ENCODE measurements at regions not wholly inside any gene's neighbourhood (a gene's known extent, or its start where the extent isn't known, plus 50 kb on each side); places are given as distances from the start of the nearest gene placed in this dataset.
A peak's percentile ranks its signal among the peaks of the same experiment; 100 is the strongest.

DNA sequence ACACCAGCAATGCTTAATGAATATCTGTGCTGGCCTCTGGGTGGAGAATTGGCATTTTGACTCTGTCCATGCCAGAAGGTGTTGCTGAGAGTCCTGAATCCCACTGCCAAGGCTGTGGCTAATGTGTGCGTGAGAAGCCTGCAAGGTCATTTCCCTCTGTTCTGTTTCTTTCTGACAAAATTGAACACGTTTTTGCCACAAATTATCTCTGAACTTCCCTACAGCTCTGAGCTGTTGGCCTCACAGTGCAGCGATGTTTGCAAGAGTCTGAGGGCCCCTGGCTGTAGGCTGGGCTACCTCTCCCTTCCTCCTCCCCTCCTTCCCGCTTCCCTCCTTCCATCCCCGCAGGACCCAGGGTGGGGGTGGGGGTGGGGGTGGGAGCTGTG, 154.1 kb upstream of the HS6ST1 start:
- no peak for DNase-seq (ENCODE audit: low read depth, low spot score)
- ChIA-PET CTCF (no interaction called here), POLR2A (no interaction called here)
- TF ChIP-seq, protein P1, sequence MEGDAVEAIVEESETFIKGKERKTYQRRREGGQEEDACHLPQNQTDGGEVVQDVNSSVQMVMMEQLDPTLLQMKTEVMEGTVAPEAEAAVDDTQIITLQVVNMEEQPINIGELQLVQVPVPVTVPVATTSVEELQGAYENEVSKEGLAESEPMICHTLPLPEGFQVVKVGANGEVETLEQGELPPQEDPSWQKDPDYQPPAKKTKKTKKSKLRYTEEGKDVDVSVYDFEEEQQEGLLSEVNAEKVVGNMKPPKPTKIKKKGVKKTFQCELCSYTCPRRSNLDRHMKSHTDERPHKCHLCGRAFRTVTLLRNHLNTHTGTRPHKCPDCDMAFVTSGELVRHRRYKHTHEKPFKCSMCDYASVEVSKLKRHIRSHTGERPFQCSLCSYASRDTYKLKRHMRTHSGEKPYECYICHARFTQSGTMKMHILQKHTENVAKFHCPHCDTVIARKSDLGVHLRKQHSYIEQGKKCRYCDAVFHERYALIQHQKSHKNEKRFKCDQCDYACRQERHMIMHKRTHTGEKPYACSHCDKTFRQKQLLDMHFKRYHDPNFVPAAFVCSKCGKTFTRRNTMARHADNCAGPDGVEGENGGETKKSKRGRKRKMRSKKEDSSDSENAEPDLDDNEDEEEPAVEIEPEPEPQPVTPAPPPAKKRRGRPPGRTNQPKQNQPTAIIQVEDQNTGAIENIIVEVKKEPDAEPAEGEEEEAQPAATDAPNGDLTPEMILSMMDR (IDR thresholded peaks at IDR 0.05; ENCODE audit: insufficient read depth, low read length, missing control alignments), result no peak
- no peak overlapping the region for H3K4me3 ChIP-seq (ENCODE audit: low read depth, low read length)

DNA sequence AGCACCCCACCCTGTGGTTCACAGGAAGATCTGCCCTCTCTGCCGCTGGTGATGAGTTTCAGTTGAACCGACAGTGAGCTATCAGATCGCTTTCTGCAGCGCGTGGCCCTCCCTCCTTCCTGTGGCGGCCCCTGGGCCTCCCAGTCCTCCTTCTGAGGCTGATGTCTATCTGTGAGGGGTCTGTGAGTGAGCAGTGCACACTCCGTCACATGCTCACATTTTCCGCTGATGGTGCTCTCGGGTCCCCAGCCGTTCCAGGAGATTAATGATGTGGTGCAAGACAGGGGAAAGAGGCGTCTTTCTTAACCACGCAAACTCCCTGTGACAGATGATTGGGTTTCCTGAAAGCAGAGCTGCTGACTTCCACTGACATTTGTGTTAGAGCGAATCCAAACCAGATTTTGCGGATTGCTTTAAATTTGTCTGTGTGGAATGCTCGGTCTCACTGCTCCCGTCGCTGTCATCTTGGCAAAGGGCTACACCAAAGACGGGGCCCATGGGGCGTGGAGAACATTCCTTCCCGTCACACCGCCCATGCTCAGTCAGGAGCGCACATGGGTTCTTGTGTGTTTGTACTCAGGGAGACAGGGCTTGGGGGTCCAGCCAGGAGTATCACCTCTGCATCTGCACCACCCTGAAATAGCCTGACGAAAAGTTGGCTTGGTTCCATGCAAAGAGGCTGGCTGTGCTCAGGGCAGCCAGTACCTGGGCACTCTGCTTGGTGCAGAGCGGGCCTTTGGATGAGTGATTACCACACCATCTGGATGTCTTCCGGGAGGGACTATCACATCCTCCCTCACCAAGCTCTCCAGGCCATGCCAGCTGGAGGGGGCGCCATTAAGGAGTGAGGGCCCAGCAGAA, 154.7 kb upstream of the HS6ST1 start:
- CTCF ChIA-PET, result interaction anchor here (1.1 kb wide), 1 partner anchor 8 kb away, joined by 3 read pairs; no protein-coding TSS in a partner anchor
- H3K4me3 ChIP-seq (ENCODE audit: low read depth, low read length), result peak overlapping the region; percentile 27
- peak; percentile 5 for DNase-seq (ENCODE audit: low read depth, low spot score)
- TF ChIP-seq, protein P1 (IDR thresholded peaks at IDR 0.05; ENCODE audit: insufficient read depth, low read length, missing control alignments), result no peak
- POLR2A ChIA-PET, result no interaction called here

DNA sequence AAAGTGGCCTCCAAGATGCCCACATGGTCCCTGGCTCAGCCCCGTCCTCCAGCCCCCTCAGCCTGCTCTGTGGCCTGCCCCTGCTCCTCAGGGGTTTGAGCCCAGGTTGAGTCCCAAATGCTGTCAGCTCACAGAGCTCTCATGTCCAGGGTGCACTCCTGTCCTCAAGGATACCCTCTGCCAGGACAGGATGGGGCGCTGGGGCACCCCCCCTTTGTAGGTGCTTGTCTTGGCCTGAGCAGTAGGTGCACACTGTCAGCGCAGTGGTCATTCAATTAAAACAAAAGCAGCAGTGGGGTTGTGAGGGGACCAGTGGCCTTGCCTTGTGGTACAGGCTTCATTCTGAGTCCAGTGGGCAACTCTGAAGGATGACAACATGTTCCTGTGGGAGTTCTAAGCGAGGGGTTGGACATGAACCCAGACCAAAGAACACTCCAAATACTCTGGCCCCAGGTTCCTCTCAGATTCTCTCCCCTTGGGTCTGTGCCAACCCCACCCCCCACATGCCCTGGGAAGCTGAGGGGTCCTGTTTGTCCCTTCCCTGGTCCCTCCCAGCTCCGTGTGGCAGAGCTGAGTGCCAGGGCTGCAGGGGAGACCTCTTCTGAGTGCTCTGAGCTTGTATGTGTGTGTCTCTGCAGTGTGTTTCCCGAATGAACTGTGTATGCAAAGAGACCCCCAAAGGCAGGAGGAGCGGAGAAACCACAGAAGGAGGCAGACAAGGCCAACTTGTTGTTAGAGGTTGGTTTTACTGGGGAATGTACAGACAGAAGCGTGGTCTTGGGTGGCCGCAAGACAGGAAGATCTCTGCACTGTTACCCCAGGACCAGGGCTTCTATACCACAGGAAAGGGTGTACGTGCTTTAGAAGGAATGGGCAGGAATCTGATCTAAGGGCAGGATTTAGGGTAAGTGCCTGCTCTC, 155.6 kb upstream of the HS6ST1 start:
- ChIA-PET CTCF (interaction anchor here (1.1 kb wide), 1 partner anchor 9 kb away, joined by 3 read pairs; no protein-coding TSS in a partner anchor), POLR2A (no interaction called here)
- no peak for DNase-seq (ENCODE audit: low read depth, low spot score)
- TF ChIP-seq, protein P1 (IDR thresholded peaks at IDR 0.05; ENCODE audit: insufficient read depth, low read length, missing control alignments), result no peak
- H3K4me3 ChIP-seq (ENCODE audit: low read depth, low read length), result no peak overlapping the region

DNA sequence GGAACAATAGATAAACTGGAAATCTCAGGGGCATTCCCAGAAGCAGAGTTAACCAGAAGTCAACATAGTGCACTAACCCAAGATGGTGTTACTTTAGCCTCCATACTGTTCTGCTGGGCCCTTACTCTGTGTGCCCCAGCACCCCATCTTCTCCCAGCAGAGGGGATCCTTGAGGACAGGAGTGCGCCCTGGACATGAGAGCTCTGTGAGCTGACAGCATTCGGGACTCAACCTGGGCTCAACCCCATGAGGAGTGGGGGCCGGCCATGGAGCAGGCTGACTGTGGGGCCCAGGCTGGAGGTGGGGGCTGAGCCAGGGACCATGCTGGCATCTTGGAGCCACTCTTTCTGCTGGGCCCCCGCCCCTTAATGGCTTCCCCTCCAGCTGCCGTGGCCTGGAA, 156.3 kb upstream of the HS6ST1 start:
- no peak for DNase-seq (ENCODE audit: low read depth, low spot score)
- ChIA-PET POLR2A (no interaction called here), CTCF (interaction anchor here (1.1 kb wide), 1 partner anchor 10 kb away, joined by 3 read pairs; no protein-coding TSS in a partner anchor)
- TF ChIP-seq, protein P1 (IDR thresholded peaks at IDR 0.05; ENCODE audit: insufficient read depth, low read length, missing control alignments), result no peak
- H3K4me3 ChIP-seq (ENCODE audit: low read depth, low read length), result no peak overlapping the region

DNA sequence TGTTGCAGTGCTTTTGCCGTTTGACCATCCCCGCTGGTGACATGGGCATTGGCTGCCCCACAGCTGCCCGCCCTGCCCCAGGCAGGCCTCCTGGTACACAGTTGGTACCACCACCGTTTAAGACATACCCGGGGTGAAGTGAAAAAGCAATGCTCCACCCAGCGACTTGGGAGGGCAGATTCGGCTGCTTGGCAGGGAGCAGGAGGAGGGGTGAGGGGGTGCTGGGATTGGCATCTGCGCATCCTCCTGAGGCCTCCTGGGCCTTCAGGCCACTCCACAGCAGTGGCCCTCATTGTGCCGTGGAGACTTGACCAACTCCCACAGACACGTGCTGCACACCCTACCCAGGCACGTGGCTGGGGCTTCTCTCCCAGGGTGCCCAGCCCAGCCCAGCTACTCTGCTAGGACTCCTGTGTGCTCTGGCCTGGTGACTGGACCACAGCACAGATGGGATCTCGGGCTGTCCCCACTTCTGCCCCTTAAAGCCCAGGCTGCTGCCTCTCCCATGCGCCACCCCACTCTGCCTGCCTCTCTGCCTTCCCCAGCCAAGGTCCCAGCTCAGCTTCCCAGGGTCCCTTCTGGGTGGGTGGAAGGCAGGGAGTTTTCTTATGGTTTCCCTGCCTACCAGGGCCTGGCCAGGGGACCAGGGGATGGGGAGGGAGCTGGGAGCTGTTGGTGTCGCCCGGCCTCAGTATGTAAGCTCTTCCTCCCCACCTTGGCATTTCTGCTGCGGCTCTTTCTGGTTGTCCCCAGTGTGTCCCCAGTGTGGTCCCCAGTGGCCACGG, 157.0 kb upstream of the HS6ST1 start:
- ChIA-PET CTCF (interaction anchor here (0.6 kb wide), 1 partner anchor 302 kb away, joined by 3 read pairs; no protein-coding TSS in a partner anchor), POLR2A (no interaction called here)
- no peak overlapping the region for H3K4me3 ChIP-seq (ENCODE audit: low read depth, low read length)
- no peak for DNase-seq (ENCODE audit: low read depth, low spot score)
- TF ChIP-seq, protein P1 (IDR thresholded peaks at IDR 0.05; ENCODE audit: insufficient read depth, low read length, missing control alignments), result no peak

All from AG04449 (cell line).